ENCODE measurements at regions not wholly inside any gene's neighbourhood (a gene's known extent, or its start where the extent isn't known, plus 50 kb on each side); places are given as distances from the start of the nearest gene placed in this dataset.

DNA sequence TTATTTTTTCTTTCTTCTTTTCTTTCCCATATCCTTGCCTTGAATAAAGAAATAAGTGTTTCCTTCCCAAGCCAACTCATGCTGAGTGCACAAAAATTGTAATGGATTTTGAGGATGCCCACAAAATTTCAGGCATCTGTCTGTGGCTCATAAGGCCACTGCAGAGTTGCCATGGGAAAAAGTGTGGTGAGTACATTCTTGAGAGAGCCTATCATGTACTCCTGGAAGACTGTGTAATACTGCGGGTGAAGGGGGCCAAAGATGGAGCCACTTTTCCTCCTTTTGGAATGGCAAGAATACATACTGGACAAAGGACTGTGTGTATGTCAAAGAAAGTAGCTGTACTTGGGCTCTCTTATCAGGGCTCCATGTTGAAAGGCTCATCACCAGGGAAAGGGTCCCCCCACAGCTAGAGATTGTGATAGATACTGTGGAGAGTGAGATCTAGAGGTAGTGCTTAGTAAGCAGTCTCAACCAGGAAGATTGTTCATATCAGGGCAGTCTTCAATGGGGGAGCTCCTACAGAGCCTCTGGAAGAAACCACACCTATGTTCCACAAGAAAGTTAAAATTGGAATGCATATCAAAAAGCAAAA, 341.6 kb upstream of the KCND2 start:
- DNase-seq (ENCODE audit: low read depth in 2 of 2) = peak in 1 of 2 donors; percentile 4
- no peak overlapping the region for H3K4me3 ChIP-seq (replicated peaks in 1 of 2; ENCODE audit: low read depth in 2 of 2, low read length in 2 of 2)
- TF ChIP-seq, protein P1, sequence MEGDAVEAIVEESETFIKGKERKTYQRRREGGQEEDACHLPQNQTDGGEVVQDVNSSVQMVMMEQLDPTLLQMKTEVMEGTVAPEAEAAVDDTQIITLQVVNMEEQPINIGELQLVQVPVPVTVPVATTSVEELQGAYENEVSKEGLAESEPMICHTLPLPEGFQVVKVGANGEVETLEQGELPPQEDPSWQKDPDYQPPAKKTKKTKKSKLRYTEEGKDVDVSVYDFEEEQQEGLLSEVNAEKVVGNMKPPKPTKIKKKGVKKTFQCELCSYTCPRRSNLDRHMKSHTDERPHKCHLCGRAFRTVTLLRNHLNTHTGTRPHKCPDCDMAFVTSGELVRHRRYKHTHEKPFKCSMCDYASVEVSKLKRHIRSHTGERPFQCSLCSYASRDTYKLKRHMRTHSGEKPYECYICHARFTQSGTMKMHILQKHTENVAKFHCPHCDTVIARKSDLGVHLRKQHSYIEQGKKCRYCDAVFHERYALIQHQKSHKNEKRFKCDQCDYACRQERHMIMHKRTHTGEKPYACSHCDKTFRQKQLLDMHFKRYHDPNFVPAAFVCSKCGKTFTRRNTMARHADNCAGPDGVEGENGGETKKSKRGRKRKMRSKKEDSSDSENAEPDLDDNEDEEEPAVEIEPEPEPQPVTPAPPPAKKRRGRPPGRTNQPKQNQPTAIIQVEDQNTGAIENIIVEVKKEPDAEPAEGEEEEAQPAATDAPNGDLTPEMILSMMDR (IDR thresholded peaks at IDR 0.05; ENCODE audit: low read depth, low read length) = no peak

DNA sequence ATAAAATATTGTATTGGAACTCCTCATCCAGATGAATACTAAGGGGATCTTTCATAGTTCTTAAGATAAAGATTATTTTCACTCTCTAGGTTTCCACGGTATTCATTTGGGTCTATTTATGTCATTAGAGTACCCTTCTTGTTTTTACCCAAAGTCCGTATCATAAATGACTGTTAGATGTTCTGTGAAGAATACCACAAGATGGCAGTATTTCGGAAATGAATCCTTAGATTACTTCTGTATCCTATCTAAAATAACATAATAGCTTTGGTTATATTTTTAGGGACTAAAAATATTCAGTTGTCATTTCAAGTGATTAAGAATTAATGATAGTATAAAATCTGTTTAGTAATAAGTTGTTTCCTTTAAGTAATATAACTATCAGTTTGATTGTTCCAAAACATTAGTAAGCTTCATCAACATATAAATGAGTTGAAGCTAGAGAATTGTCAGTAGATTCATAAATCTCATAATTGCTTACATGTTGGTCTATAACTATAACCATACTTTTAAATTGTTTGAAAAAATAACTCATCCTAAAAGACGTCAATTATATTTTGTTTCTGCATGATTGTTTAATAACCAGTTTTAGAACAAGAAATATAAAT, 337.5 kb upstream of the KCND2 start:
- DNase-seq (ENCODE audit: low read depth in 2 of 2) = peak; percentile 67 to 77
- TF ChIP-seq, protein P1 (IDR thresholded peaks at IDR 0.05; ENCODE audit: low read depth, low read length) = peak; percentile 44
- no peak overlapping the region for H3K4me3 ChIP-seq (replicated peaks in 1 of 2; ENCODE audit: low read depth in 2 of 2, low read length in 2 of 2)

DNA sequence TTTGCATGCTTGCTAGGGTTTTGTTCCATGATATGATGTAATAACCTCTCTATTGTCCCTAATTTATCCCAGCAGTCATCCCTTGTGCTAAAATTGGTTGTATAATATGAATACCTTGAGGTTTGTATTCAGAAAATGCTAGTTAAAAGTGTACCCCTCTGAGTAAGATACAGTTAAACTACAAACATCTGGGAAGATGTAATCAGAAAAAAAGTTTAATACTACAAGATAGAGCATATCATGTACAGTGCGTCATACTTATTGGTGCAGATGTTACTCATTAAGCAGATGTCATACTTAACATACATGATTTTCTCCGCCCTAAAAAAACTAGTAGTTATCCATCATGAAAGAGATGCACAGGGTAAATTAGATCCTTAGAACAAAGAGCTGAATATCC, 336.1 kb upstream of the KCND2 start:
- TF ChIP-seq, protein P1 (IDR thresholded peaks at IDR 0.05; ENCODE audit: low read depth, low read length) = no peak
- no peak overlapping the region for H3K4me3 ChIP-seq (replicated peaks in 1 of 2; ENCODE audit: low read depth in 2 of 2, low read length in 2 of 2)
- no peak for DNase-seq (ENCODE audit: low read depth in 2 of 2)

DNA sequence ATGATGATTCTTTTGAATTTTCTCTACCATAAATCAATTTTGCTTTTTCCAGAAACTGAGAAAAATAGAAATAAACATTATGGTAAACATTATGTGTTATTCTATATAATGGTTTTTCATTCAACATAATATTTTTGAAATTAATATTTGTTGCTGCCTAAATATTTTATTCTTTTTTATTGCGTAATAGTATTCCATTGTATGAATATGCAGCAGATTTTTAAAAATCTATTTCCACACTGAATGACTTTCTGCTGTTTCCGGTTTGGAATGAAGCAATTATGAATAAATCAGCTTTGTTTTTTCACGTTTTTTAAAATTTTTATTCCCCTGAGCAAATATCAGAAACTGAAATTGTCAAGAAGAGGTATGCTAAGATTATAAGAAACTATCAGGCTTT, 335.2 kb upstream of the KCND2 start:
- no peak for DNase-seq (ENCODE audit: low read depth in 2 of 2)
- TF ChIP-seq, protein P1 (IDR thresholded peaks at IDR 0.05; ENCODE audit: low read depth, low read length) = no peak
- H3K4me3 ChIP-seq (replicated peaks in 1 of 2; ENCODE audit: low read depth in 2 of 2, low read length in 2 of 2) = no peak overlapping the region

DNA sequence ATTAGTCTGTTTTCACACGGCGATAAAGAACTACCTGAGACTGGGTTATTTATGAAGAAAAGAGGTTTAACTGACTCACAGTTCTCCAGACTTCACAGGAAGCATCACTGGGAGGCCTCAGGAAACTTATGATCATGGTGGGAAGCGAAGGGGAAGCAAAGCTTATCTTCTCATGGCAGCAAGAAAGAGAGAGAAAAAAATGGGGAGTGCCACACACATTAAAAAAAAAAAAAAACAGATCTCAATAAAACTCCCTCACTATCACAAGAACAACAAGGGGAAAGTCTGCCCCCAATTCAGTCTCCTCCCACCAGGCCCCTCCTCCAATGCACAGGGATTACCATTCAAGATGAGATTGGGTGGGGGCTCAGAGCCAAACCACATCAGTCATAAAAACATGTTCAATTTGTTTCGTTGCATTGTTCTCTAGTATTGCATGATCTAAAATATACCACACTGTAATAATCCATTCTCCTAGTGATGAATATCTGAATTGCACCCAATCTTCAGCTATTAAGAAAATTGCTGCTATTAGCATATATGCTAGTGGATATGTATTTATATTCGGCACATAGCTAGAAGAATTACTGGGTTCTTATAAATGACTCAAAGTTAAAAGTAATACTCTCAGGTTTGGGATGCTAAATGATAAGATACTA, 328.9 kb upstream of the KCND2 start:
- TF ChIP-seq, protein P1 (IDR thresholded peaks at IDR 0.05; ENCODE audit: low read depth, low read length) = no peak
- H3K4me3 ChIP-seq (replicated peaks in 1 of 2; ENCODE audit: low read depth in 2 of 2, low read length in 2 of 2) = no peak overlapping the region
- DNase-seq (ENCODE audit: low read depth in 2 of 2) = no peak

DNA sequence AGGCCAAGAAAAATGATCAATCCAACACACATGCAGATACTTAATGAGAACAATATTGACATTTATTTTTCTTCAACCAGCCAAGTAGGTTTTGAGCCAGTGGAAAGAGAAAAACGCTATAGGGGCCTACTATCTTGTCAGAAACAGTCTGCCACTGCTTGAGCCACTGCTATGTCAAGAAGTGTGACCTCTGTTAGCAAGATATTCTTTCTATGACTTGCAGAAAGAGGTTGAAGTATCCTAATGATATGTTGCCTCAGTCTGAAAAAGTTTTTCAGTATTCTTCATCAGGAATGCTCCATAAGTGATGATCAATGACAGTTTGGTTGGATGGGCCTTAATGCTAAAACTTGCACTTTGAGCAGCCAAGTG, 328.4 kb upstream of the KCND2 start:
- H3K4me3 ChIP-seq (replicated peaks in 1 of 2; ENCODE audit: low read depth in 2 of 2, low read length in 2 of 2) = no peak overlapping the region
- DNase-seq (ENCODE audit: low read depth in 2 of 2) = no peak
- TF ChIP-seq, protein P1 (IDR thresholded peaks at IDR 0.05; ENCODE audit: low read depth, low read length) = no peak
